ENCODE measurements at regions not wholly inside any gene's neighbourhood (a gene's known extent, or its start where the extent isn't known, plus 50 kb on each side); places are given as distances from the start of the nearest gene placed in this dataset.
"Not testable (repeated sequence)": the region's sequence is repeated elsewhere in the genome, so short reads cannot be mapped to it uniquely, and the experiment has no call there.

DNA sequence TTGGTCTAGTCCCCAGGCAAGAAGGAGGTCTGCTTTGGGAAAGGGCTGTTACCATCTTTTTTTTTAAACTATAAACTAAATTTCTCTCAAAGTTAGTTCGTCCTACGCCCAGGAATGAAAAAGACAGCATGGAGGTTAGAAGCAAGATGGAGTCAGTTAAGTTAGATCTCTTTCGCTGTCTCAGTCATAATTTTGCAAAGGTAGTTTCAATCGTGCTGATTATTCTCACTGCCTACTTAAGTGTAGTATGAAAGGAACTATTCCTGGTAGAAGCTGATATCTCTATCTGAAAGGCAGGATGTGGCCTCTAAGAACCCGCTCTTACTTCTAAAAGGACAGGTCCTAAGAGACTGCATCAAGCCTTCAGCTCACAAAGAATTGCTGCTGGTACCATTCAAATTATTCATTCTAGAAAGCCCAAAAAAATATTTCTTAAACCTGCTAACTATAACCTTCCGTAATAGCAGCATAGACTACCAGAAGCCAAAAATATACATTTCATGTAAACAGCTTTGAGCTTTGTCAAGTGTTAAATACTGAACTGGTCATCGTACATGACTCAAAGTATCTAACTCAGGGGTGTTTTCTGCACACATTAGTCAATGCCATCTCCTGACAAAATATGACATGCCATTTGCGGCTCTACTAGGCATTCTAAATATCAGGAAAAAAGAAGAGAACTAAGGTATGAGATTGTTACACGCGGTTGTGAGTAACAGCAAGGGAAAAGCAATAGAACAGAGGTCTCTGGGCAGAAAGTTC is 96.0 kb upstream of the CCDC80 start:
- no peak for DNase-seq

- no peak for DNase-seq
Measured at GRCh38 chr3:112736386-112736785, 95.4 kb upstream of the CCDC80 start.

GRCh38 chr3:112735926-112736325 is 95.0 kb upstream of the CCDC80 start:
- DNase-seq: no peak

DNA sequence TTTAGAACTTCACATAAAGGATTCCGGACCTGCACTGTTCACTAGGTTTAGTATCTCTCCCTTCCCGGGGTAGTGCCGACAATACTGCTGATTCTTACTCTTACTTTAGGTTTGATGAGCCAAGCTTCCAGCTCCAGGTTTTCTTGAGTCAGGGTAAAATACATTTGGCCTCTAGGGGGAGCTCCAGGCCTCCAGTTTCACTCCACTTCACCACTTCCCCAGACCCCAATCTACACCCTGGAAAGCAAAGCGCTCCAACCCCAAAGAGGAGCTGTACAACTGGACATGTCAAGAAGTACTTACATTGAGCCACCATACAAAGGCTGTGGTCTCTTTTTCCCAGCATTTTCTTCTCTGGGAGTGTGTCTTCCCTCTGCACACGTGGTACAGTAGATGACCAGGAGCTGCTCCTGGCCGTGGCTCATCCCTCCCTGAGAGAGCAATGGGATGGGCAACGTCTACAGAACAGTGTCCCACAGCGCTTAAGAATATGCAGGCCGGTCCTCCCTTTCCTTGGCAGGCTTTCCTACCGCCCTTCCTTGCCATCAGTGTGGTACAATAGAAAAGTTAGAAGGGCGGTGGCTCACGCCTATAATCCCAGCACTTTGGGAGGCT is 93.9 kb upstream of the CCDC80 start:
- peak; percentile 82 for DNase-seq

DNA sequence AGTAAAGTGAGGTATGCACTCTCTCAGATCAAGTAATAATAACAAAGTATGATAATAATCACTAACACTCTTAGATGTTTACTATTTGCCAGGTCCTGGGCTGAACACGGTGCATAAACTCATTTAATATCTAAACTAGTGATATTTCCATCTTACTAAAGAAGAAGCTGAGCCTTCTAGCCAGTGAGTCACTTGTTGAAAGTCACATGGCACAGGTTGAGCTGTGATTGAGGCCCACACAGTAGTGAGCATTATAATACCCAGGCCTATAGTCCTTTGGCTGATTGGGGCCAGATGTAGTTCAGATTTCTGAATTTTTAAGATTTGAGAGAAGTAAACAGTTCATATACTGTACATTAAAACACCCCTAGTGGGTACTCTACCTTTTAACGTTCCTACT is 93.2 kb upstream of the CCDC80 start:
- no peak for DNase-seq

DNA sequence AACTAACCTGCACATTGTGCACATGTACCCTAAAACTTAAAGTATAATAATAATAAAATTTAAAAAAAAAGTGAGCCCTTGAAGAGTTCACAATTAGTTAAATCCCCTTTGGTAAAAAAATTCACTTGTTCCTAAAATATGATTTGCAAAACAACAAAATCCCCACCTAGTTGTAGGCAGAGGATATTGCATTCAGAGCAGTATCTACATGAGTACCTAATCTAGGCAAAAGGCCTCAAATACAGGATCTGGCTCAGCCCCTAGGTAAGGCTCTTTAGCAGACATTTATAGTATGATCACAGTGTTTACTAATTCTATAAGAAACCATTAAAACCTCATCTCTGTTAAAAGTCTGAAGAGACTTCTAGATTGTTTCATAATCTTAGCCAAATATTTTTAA is 89.3 kb upstream of the CCDC80 start:
- no peak for DNase-seq

DNA sequence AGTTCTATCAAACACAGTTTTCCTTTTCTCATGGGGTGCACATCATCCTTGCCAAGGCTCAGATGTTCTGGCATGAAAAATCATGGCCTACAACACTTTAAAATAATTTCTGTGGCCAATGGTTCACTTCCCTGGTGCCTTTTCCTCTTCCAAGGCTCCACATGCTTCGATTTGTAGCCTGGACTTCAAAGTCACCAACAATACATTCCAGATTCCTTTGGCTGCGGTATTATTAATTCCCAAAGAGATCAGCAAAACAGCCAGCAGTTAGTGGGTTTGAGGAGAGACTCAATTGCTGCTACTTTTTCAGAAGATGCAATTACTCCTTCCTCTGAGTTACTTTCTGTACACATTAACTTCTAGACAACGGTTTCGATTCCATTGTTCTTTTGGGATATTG is 80.3 kb upstream of the CCDC80 start:
- DNase-seq: no peak

DNA sequence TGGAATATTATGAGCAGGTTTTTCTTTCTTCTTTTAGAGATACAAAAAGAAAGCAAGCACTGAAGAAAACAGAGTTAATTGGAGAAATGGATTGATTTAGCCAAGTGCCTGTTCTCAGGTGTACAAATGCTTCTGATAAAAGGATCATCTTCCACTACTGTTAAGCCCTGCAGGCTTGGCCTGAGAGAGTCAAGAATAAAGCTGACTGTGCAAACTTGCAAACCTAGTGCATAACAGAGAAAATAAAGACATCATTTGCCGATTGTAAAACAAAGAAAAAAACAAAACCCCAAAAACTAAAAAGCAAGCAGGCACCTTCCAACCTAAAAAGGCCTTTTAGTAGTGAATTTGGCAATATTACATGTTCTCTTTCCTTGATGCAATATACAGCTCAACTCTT is 78.0 kb upstream of the CCDC80 start:
- DNase-seq: no peak

DNA sequence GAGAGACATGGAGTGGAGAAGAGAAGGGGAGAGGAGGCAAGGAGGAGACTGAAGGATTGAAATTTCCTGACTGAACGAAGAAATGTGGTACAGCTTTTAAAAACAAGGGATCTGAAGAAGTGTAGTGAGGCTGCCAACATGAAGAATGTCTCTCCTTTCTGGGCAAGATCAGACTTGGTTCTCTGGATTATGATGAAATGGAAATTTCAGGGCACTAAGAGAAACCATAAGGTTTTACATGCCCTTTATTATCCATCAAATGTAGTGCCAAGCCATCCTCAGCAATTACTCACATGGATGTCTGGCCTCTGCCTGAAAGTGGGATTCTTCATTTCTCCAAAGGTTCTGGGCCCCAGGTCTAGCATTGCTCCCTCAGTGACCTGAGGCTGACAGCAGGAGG is 77.6 kb upstream of the CCDC80 start:
- DNase-seq: no peak

DNA sequence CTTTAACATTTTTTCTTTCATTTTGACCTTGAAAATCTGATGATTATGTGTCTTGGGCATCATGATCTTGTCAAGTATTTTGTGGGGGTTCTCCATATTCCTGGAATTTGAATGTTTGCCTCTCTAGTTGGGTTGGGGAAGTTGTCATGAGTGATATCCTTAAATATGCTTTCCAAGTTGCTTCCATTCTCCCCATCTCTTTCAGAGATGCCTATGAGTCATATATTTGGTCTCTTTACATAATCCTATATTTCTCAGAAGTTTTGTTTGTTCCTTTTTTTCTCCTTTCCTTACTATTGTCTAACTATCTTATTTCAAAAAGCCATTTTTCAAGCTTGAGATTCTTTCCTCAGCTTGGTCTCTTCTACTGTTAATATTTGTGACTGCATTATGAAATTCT is 69.0 kb upstream of the CCDC80 start:
- DNase-seq: no peak

GRCh38 chr3:112699436-112699978 is 58.6 kb upstream of the CCDC80 start:
- no peak for DNase-seq

DNA sequence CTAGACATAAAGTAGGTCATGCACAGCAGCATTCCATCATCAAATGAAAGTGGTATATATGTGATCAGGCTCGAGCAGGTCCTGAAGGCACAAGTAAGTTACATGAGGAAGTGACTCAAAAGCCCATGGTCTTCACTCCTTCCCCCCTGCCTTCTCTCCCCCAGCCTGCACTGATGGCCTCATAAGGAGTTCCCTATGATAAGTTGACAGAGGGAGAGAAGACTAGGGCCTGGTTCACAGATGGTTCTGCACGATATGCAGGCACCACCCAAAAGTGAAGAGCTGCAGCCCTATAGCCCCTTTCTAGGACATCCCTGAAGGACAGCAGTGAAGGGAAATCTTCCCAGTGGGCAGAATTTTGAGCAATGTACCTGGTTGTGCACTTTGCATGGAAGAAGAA is 57.5 kb upstream of the CCDC80 start:
- DNase-seq: not testable (repeated sequence)

DNA sequence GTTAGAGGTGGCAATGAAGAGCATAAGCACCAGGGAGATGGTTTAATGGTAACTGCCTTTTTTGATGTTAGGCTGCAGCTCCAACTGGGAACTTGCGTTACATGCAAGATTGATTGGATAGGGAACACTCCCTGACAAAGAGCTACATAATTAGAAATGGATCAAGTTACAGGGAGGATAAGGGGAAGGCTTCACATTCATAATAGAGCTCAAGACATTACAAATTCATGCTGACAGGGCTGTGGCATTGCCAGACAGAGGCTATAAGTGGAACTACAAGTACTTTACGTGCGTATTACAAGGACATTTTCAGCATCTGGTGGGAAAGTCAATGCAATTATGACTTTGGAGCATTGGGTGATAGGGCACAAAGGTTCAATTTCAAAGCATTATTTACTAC is 55.3 kb upstream of the CCDC80 start:
- not testable (repeated sequence) for DNase-seq

- not testable (repeated sequence) for DNase-seq
Measured at GRCh38 chr3:112695377-112696108, 54.6 kb upstream of the CCDC80 start.

DNA sequence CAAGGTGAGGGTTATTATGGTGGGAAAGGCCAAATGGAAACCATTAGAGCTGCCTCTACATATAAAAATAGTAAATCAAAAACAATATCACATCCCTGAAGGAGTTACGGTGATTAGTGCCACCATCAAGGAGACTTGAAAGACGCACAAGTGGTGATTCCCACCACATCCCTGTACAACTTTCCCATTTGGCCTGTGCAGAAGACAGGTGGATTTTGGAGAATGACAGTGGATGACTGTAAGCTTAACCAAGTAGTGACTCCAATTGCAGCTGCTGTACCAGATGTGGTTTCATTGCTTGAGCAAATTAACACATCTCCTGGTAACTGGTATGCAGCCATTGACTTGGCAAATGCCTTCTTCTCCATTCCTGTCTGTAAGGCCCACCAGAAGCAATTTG is 54.0 kb upstream of the CCDC80 start:
- not testable (repeated sequence) for DNase-seq

DNA sequence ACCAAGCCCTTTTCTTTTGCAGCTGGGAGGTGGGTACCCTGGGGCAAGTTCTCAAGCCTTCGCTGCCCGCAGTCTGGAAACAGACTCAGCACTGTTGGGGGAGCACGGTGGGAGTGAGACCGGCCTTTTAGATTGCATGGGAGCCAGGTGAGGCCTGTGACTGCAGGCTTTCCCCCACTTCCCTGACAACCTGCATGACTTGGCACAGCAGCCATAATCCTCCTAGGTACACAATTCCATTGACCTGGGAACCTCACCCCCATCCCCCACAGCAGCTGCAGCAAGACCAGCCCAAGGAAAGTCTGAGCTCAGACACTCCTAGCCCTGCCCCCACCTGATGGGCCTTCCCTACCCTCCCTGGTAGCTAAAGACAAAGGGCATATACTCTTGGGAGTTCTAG is 52.2 kb upstream of the CCDC80 start:
- no peak for DNase-seq

Measured in activated CD8-positive, alpha-beta memory T cell treated with anti-CD3 and anti-CD28 coated beads, Interleukin-2, amount 50 U/mL, for 48 hours (primary cell).